HG02763 (cell line): ENCODE measurements at regions not wholly inside any gene's neighbourhood (a gene's known extent, or its start where the extent isn't known, plus 50 kb on each side); places are given as distances from the start of the nearest gene placed in this dataset.

Experiments used
- ATAC-seq: cut with Tn5 transposase; IDR thresholded peaks from one replicate; pipeline ENCODE4 v1.9.1; 2021; ENCODE audit warnings: mild to moderate bottlenecking, moderate library complexity; ENCODE audit not compliant: unreplicated experiment

- no peak for ATAC-seq
Measured at GRCh38 chr6:134117409-134117808, 65.0 kb upstream of the SLC2A12 start.

GRCh38 chr6:134115715-134116074, 63.3 kb upstream of the SLC2A12 start:
- no peak for ATAC-seq

- ATAC-seq = no peak
Measured at GRCh38 chr6:134114918-134115714, 62.7 kb upstream of the SLC2A12 start.

DNA sequence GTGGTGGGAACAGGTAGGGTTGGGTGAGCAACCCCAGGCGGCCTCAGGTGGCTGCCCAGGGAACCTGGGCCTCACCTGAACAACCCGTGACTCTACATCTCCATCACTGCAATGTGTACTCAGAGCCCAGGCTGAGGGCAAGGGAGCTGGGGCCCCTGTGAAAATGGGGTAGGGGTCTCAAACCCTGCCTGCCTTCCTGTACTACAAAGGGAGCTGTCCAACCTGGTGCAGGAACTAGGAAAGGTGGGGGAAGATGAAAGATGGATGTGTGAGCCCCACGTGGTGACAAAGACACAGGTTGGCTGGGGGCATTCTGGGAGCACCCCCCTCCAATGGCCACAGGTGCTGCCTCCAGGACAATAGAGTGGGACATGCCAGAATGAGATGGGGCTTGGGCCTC, 62.1 kb upstream of the SLC2A12 start:
- no peak for ATAC-seq

DNA sequence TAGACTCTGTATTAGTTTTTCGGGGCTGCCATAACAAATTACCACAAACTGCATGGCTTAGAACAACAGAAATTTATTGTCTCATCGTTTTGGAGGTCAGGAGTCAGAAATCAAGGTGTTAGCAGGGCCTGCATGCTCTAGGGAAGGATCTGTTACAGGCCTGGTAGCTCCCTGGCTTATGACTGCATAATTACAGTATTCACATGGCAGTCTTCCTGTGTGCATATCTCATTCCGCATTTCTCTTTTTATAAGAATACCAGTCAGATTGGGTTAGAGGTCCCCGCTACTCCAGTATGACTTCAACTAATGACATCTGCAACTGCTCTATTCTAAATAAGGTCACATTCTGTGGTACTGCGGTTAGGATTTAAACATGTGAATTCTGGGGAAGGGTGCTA, 59.3 kb upstream of the SLC2A12 start:
- no peak for ATAC-seq

DNA sequence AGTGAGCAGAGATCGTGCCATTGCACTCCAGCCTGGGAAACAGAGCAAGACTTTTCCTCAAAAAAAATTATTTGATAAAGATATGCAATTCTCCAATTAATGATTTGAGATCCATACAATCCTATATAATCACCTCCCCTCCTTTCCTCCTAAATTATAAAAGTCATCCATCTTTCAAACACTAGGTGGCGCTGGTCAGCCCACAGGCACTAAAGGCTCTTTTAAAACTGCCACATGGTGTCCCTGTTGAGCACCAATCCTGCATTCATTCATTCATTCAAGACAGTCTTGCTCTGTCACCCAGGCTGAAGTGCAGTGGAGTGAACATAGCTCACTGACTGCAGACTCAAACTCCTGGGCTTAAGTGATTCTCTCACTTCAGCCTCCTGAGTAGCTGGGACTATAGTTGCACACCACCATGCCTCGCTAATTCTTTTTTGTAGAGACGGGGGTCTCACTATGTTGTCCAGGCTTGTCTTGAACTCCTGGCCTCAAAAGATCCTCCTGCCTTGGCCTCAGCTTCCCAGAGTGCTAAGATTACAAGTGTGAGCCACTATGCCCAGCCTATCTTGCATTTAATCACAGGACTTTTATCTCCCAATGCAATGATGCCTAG, 58.7 kb upstream of the SLC2A12 start:
- ATAC-seq = peak; percentile 70

GRCh38 chr6:134106702-134107101, 54.3 kb upstream of the SLC2A12 start:
- no peak for ATAC-seq

GRCh38 chr6:134105940-134106339, 53.5 kb upstream of the SLC2A12 start:
- no peak for ATAC-seq

GRCh38 chr6:134103006-134103405, 50.6 kb upstream of the SLC2A12 start:
- no peak for ATAC-seq
